GM10248 (cell line): ENCODE measurements at regions not wholly inside any gene's neighbourhood (a gene's known extent, or its start where the extent isn't known, plus 50 kb on each side); places are given as distances from the start of the nearest gene placed in this dataset.

Experiments used
- CTCF ChIA-PET: fragments of 300-600 bp; sonication (Branson Sonifier 250); formaldehyde crosslinking; extraction: SDS; loops from one replicate; lab custom pipeline; 2021; ENCODE audit warnings: antibody characterized with exemption; lab: Yijun Ruan, JAX
- POLR2A ChIA-PET: fragments of 350-650 bp; sonication (Branson Sonifier 250); formaldehyde crosslinking; extraction: SDS; loops from one replicate; lab custom pipeline; 2020; ENCODE audit warnings: antibody characterized with exemption; lab: Yijun Ruan, JAX
- DNase-seq: peaks from one replicate; pipeline ENCODE4 v3.0.0; 2012; ENCODE audit errors: extremely low spot score
- CTCF ChIP-seq: IDR thresholded peaks from 2 replicates; pipeline ENCODE4 v1.5.1; 2012; ENCODE audit warnings: mild to moderate bottlenecking, low read depth; ENCODE audit errors: extremely low read depth, missing control alignments, control extremely low read depth

- ChIA-PET CTCF (no interaction called here), POLR2A (no interaction called here)
- TF ChIP-seq CTCF, result no peak
- no peak for DNase-seq
Measured at GRCh38 chr18:29060349-29060748, 883.4 kb upstream of the CDH2 start.

- CTCF ChIA-PET, result interaction anchor here (0.7 to 2.0 kb wide), 2 partner anchors 14 to 23 kb away, joined by 3 to 6 read pairs; no protein-coding TSS in a partner anchor
- POLR2A ChIA-PET, result no interaction called here
- no peak for TF ChIP-seq CTCF
- no peak for DNase-seq
Measured at GRCh38 chr18:29057703-29058102, 880.8 kb upstream of the CDH2 start.

- no peak for TF ChIP-seq CTCF
- ChIA-PET POLR2A (no interaction called here), CTCF (no interaction called here)
- no peak for DNase-seq
Measured at GRCh38 chr18:29056800-29057199, 879.9 kb upstream of the CDH2 start.

GRCh38 chr18:29041976-29042375 lies 865.0 kb upstream of the CDH2 start:
- TF ChIP-seq CTCF, result no peak

GRCh38 chr18:29034113-29034856 lies 857.4 kb upstream of the CDH2 start:
- POLR2A ChIA-PET, result no interaction called here

More at GRCh38 chr18:29041976-29042375, 865.0 kb upstream of the CDH2 start:
- DNase-seq, result no peak
- POLR2A ChIA-PET, result no interaction called here
- CTCF ChIA-PET, result no interaction called here

GRCh38 chr18:29028560-29028959 lies 851.6 kb upstream of the CDH2 start:
- ChIA-PET POLR2A (no interaction called here), CTCF (no interaction called here)
- DNase-seq, result no peak
- no peak for TF ChIP-seq CTCF

More at GRCh38 chr18:29034113-29034856, 857.4 kb upstream of the CDH2 start:
- TF ChIP-seq CTCF, result no peak
- CTCF ChIA-PET, result no interaction called here
- no peak for DNase-seq

GRCh38 chr18:29018976-29019375 lies 842.0 kb upstream of the CDH2 start:
- no peak for DNase-seq
- POLR2A ChIA-PET, result no interaction called here
- CTCF ChIA-PET, result no interaction called here
- TF ChIP-seq CTCF, result no peak
